ENCODE measurements at regions not wholly inside any gene's neighbourhood (a gene's known extent, or its start where the extent isn't known, plus 50 kb on each side); places are given as distances from the start of the nearest gene placed in this dataset.

- TF ChIP-seq POLR2A (IDR thresholded peaks at IDR 0.05) (no peak), POLR2AphosphoS5 (IDR thresholded peaks at IDR 0.05) (no peak)
Measured at GRCh38 chr13:34681405-34681955, 260.6 kb upstream of the NBEA start.

All from gastroesophageal sphincter (tissue), 2 donors.